H1 (cell line): ENCODE measurements at regions not wholly inside any gene's neighbourhood (a gene's known extent, or its start where the extent isn't known, plus 50 kb on each side); places are given as distances from the start of the nearest gene placed in this dataset.

Experiments
- TF ChIP-seq, protein P1 (sequence below): IDR thresholded peaks from 2 replicates; pipeline ENCODE4 v1.6.1; 2012; ENCODE audit warnings: low read length, inconsistent platforms

GRCh38 chr10:4426866-4427265, 399.1 kb upstream of the AKR1E2 start (continued):
- TF ChIP-seq, protein P1, sequence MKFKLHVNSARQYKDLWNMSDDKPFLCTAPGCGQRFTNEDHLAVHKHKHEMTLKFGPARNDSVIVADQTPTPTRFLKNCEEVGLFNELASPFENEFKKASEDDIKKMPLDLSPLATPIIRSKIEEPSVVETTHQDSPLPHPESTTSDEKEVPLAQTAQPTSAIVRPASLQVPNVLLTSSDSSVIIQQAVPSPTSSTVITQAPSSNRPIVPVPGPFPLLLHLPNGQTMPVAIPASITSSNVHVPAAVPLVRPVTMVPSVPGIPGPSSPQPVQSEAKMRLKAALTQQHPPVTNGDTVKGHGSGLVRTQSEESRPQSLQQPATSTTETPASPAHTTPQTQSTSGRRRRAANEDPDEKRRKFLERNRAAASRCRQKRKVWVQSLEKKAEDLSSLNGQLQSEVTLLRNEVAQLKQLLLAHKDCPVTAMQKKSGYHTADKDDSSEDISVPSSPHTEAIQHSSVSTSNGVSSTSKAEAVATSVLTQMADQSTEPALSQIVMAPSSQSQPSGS: no peak
